Neural cell (in vitro differentiated cells): ENCODE measurements at regions not wholly inside any gene's neighbourhood (a gene's known extent, or its start where the extent isn't known, plus 50 kb on each side); places are given as distances from the start of the nearest gene placed in this dataset.

ENCODE experiments used
- H2AFZ ChIP-seq: fragments of 200-600, 300-800 bp; sonication (generic), shearing (Covaris generic); 2 replicates; pipeline ENCODE4 v1.6.0; 2014; ENCODE audit warnings: low read depth, mild to moderate bottlenecking, antibody characterized with exemption, low read length, moderate library complexity
- H3F3A ChIP-seq: fragments of 200-600 bp; shearing (Covaris generic); 2 replicates; pipeline ENCODE4 v1.6.1; 2016; ENCODE audit warnings: mild to moderate bottlenecking, moderate library complexity, mixed read lengths, antibody characterized with exemption, low read length; ENCODE audit not compliant: insufficient read depth, poor library complexity, severe bottlenecking
- H3K27ac ChIP-seq: fragments of 200-600, 300-800 bp; sonication (generic), shearing (Covaris generic); 2 replicates; pipeline ENCODE4 v1.5.1; 2014; ENCODE audit warnings: mild to moderate bottlenecking, low read length, moderate library complexity
- H3K27me3 ChIP-seq: fragments of 300-800, 200-600 bp; sonication (generic), shearing (Covaris generic); 2 replicates; pipeline ENCODE4 v1.6.0; 2014; ENCODE audit warnings: mild to moderate bottlenecking, low read depth, low read length, moderate library complexity; ENCODE audit not compliant: insufficient read depth
- H3K36me3 ChIP-seq: fragments of 300-800, 200-600 bp; sonication (generic), shearing (Covaris generic); 2 replicates; pipeline ENCODE4 v1.5.1; 2014; ENCODE audit warnings: mild to moderate bottlenecking, antibody characterized with exemption, low read length, moderate library complexity; ENCODE audit not compliant: insufficient read depth
- H3K4me2 ChIP-seq: fragments of 300-800, 200-600 bp; sonication (generic), shearing (Covaris generic); 2 replicates; pipeline ENCODE4 v1.6.0; 2014; ENCODE audit warnings: mild to moderate bottlenecking, low read length
- H3K4me3 ChIP-seq: fragments of 300-800, 200-600 bp; sonication (generic), shearing (Covaris generic); 2 replicates; pipeline ENCODE4 v1.5.1; 2014; ENCODE audit warnings: mild to moderate bottlenecking, low read length, moderate library complexity
- H3K79me2 ChIP-seq: fragments of 200-600 bp; shearing (Covaris generic); replicated peaks from 2 replicates; pipeline ENCODE4 v1.6.0; 2014; ENCODE audit warnings: mild to moderate bottlenecking, low read length, moderate library complexity; ENCODE audit not compliant: insufficient read depth
- H3K9ac ChIP-seq: fragments of 300-800, 200-600 bp; sonication (generic), shearing (Covaris generic); 2 replicates; pipeline ENCODE4 v1.6.1; 2016; ENCODE audit warnings: mild to moderate bottlenecking, low read length, mixed read lengths
- H3K9me2 ChIP-seq: fragments of 200-600 bp; shearing (Covaris generic); 2 replicates; pipeline ENCODE4 v1.6.1; 2016; ENCODE audit warnings: mild to moderate bottlenecking, low read length, mixed read lengths; ENCODE audit not compliant: insufficient read depth
- H3K9me3 ChIP-seq: fragments of 200-600, 300-800 bp; sonication (generic), shearing (Covaris generic); 2 replicates; pipeline ENCODE4 v1.6.1; 2016; ENCODE audit warnings: mild to moderate bottlenecking, mixed run types, low read length, moderate library complexity, mixed read lengths
- H4K20me1 ChIP-seq: fragments of 200-600 bp; shearing (Covaris generic); 2 replicates; pipeline ENCODE4 v1.6.1; 2016; ENCODE audit warnings: mild to moderate bottlenecking, mixed run types; ENCODE audit not compliant: insufficient read depth
- CTCF ChIP-seq: fragments of 450-650 bp; IDR thresholded peaks from 2 replicates; pipeline ENCODE4 v1.5.1; 2014; ENCODE audit warnings: antibody characterized with exemption, mild to moderate bottlenecking, moderate library complexity; ENCODE audit not compliant: poor library complexity, severe bottlenecking
- EP300 ChIP-seq: fragments of 450-650 bp; conservative IDR thresholded peaks from 2 replicates; pipeline ENCODE4 v1.6.1; 2014; ENCODE audit warnings: antibody characterized with exemption, mild to moderate bottlenecking, moderate library complexity; ENCODE audit not compliant: poor library complexity, severe bottlenecking
- EZH2 ChIP-seq: fragments of 200-600, 300-800 bp; shearing (Covaris generic), sonication (generic); IDR thresholded peaks from 2 replicates; pipeline ENCODE4 v1.6.1; 2014; ENCODE audit warnings: antibody characterized with exemption, low read length, borderline replicate concordance, mild to moderate bottlenecking; ENCODE audit not compliant: insufficient read depth, poor library complexity, severe bottlenecking
- MXI1 ChIP-seq: fragments of 450-650 bp; conservative IDR thresholded peaks from 2 replicates; pipeline ENCODE4 v1.6.1; 2014; ENCODE audit warnings: antibody characterized with exemption, mild to moderate bottlenecking; ENCODE audit not compliant: poor library complexity, severe bottlenecking
- POLR2AphosphoS5 ChIP-seq: IDR thresholded peaks from 2 replicates; pipeline ENCODE4 v1.6.1; 2012
- RAD21 ChIP-seq: fragments of 450-650 bp; conservative IDR thresholded peaks from 2 replicates; pipeline ENCODE4 v1.6.1; 2014; ENCODE audit warnings: antibody characterized with exemption, mild to moderate bottlenecking, moderate library complexity
- SMC3 ChIP-seq: fragments of 450-650 bp; conservative IDR thresholded peaks from 2 replicates; pipeline ENCODE4 v1.6.1; 2014; ENCODE audit warnings: antibody characterized with exemption, mild to moderate bottlenecking, moderate library complexity; ENCODE audit not compliant: poor library complexity
- TAF1 ChIP-seq: IDR thresholded peaks from 2 replicates; pipeline ENCODE4 v1.6.1; 2012; ENCODE audit warnings: low read depth
- TF ChIP-seq, protein P1 (sequence below): IDR thresholded peaks from 2 replicates; pipeline ENCODE4 v1.6.1; 2012; ENCODE audit warnings: borderline replicate concordance

- Histone ChIP-seq H3K36me3 (no peaks in the 10 kb centered on the region), H3K4me3 (no peak overlapping the region), H3F3A (no peaks in the 10 kb centered on the region), H3K79me2 (no peaks in the 10 kb centered on the region), H3K4me2 (no peak overlapping the region), H3K9me2 (no peaks in the 10 kb centered on the region), H2AFZ (no peak overlapping the region), H3K27ac (no peak overlapping the region), H3K9me3 (no peaks in the 10 kb centered on the region), H3K27me3 (no peaks in the 10 kb centered on the region), H4K20me1 (no peaks in the 10 kb centered on the region), H3K9ac (no peak overlapping the region)
- TF ChIP-seq CTCF (no peak), POLR2AphosphoS5 (no peak), MXI1 (no peak)
Measured at GRCh38 chr4:156662921-156663320, 308.7 kb downstream of the PDGFC start.

DNA sequence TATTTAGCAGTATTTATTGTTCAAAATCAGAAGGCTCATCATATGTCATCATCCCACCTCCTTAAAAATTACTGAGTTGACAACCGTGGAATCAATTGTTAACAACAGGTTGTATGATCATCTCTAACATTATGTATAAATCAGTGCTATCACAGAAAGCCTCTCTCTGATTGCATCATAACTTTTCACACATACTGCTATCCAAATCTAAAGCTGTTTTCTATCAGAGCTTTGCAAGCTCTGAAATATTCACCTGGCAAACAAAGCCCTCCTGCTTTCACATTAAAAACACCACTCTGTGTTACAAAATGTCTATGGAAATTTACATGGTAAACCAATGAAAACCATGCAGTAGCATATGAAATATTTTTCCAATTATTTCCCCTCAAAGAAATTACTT, 310.0 kb downstream of the PDGFC start:
- Histone ChIP-seq H3K36me3 (no peaks in the 10 kb centered on the region), H3K27me3 (no peaks in the 10 kb centered on the region), H3K9me2 (no peaks in the 10 kb centered on the region), H3K4me2 (no peak overlapping the region), H2AFZ (no peak overlapping the region), H4K20me1 (no peaks in the 10 kb centered on the region), H3K4me3 (no peak overlapping the region), H3K27ac (no peak overlapping the region), H3K79me2 (no peaks in the 10 kb centered on the region), H3K9ac (no peak overlapping the region), H3K9me3 (no peaks in the 10 kb centered on the region), H3F3A (no peaks in the 10 kb centered on the region)
- TF ChIP-seq CTCF (no peak), EZH2 (no peak), TAF1 (no peak), RAD21 (no peak), MXI1 (no peak), EP300 (no peak), POLR2AphosphoS5 (no peak), SMC3 (no peak)
- TF ChIP-seq, protein P1, sequence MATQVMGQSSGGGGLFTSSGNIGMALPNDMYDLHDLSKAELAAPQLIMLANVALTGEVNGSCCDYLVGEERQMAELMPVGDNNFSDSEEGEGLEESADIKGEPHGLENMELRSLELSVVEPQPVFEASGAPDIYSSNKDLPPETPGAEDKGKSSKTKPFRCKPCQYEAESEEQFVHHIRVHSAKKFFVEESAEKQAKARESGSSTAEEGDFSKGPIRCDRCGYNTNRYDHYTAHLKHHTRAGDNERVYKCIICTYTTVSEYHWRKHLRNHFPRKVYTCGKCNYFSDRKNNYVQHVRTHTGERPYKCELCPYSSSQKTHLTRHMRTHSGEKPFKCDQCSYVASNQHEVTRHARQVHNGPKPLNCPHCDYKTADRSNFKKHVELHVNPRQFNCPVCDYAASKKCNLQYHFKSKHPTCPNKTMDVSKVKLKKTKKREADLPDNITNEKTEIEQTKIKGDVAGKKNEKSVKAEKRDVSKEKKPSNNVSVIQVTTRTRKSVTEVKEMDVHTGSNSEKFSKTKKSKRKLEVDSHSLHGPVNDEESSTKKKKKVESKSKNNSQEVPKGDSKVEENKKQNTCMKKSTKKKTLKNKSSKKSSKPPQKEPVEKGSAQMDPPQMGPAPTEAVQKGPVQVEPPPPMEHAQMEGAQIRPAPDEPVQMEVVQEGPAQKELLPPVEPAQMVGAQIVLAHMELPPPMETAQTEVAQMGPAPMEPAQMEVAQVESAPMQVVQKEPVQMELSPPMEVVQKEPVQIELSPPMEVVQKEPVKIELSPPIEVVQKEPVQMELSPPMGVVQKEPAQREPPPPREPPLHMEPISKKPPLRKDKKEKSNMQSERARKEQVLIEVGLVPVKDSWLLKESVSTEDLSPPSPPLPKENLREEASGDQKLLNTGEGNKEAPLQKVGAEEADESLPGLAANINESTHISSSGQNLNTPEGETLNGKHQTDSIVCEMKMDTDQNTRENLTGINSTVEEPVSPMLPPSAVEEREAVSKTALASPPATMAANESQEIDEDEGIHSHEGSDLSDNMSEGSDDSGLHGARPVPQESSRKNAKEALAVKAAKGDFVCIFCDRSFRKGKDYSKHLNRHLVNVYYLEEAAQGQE, result no peak
